ENCODE measurements at regions not wholly inside any gene's neighbourhood (a gene's known extent, or its start where the extent isn't known, plus 50 kb on each side); places are given as distances from the start of the nearest gene placed in this dataset.

DNA sequence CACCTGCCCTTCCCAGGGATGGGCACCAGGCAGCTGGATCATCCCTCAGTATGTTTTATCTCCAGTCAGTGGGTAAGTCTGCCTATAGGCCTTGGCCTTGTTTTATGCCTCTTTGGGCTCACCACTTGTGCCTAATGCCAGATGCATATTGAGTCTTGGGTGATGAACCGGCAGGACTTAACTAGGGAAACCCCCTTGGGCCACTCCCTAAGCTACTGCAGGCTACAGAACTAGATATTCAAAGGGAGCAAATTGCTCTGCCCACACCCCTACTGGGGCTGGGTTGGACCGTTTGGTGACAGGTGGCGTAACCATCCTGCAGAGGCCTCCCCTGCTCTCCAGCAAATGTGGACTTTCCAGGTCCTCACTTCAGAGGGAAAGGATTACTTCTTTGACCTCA lies 115.7 kb upstream of the GDF10 start:
- H3K27ac ChIP-seq (ENCODE audit: low read depth in 1 of 2, low read length in 1 of 2) = no peak overlapping the region
- peak in 1 of 3 donors; percentile 2 for DNase-seq
- ATAC-seq (ENCODE audit: insufficient read depth, low FRiP score) = no peak
- WGBS, 2 donors = 84 to 86% methylated on average over 3 of the region's 3 CpGs
- no peaks in the 10 kb centered on the region for H3K27me3 ChIP-seq (ENCODE audit: control insufficient read depth in 3 of 3, insufficient read depth in 3 of 3, low read length in 2 of 3)
- H3K9ac ChIP-seq (ENCODE audit: insufficient read depth in 1 of 2, low read length in 2 of 2) = no peak overlapping the region
- TF ChIP-seq, protein P1, sequence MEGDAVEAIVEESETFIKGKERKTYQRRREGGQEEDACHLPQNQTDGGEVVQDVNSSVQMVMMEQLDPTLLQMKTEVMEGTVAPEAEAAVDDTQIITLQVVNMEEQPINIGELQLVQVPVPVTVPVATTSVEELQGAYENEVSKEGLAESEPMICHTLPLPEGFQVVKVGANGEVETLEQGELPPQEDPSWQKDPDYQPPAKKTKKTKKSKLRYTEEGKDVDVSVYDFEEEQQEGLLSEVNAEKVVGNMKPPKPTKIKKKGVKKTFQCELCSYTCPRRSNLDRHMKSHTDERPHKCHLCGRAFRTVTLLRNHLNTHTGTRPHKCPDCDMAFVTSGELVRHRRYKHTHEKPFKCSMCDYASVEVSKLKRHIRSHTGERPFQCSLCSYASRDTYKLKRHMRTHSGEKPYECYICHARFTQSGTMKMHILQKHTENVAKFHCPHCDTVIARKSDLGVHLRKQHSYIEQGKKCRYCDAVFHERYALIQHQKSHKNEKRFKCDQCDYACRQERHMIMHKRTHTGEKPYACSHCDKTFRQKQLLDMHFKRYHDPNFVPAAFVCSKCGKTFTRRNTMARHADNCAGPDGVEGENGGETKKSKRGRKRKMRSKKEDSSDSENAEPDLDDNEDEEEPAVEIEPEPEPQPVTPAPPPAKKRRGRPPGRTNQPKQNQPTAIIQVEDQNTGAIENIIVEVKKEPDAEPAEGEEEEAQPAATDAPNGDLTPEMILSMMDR (IDR thresholded peaks at IDR 0.05; ENCODE audit: control extremely low read depth, extremely low read depth) = no peak
- no peaks in the 10 kb centered on the region for H3K36me3 ChIP-seq (ENCODE audit: control insufficient read depth in 4 of 4, insufficient read depth in 4 of 4, low read length in 4 of 4)
- H3K4me3 ChIP-seq = no peak overlapping the region
- H3K4me1 ChIP-seq (ENCODE audit: control insufficient read depth in 5 of 5, insufficient read depth in 5 of 5, low read length in 5 of 5) = peaks cover 0 to 2% (median 0%) of the 10 kb centered on the region in 5 donors
- H3K9me3 ChIP-seq (ENCODE audit: control insufficient read depth in 4 of 4, insufficient read depth in 3 of 4, low read length in 3 of 4) = no peaks in the 10 kb centered on the region

DNA sequence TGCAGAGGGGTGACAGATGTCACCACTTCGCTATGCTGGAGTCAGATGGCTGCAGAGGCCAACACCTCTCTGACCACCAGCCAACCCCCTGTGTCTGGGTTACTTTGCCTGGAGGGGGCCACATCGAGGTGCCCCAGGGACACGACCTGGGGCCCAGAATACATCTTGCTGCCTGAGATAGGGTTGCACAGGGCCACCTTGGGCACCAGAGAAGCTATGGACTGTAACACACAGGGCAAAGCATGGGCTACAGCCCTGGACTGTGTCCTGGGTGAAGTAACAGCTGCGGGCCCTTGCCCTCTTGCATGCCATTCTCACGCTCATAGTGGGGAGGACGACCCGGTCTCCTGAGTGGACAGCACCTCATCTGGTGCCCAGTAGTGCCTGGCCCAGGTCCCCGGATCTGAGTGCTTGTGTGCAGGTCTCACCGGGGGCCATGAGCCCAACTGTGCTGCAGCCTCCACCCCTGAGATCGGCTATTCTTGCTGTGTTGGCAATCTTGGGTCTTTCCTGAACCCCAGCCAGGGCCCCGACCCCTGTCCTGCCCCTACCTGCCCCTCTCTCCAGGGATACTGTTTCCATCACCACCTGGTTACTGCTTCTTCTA lies 115.2 kb upstream of the GDF10 start:
- no peak for ATAC-seq (ENCODE audit: insufficient read depth, low FRiP score)

DNA sequence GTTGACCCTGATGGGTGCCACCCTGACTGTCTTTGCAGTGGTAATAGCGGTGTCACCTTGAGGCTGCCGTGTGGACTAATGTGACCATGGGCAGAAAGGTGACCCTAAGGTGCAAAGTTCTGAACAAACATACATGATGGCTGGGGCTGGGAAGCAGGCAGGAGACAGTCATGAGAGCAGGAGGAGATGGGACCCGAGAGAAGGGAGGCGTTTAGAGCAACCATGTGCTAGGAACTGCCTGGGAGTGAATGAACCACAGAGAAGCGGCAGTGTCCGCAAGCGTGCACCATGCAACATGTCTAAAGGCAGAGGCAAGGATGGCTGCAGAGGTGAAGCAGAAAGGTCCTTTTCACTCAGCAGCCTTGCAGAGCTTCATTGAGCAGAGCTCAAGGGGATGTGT lies 113.1 kb upstream of the GDF10 start:
- H3K4me1 ChIP-seq (ENCODE audit: control insufficient read depth in 5 of 5, insufficient read depth in 5 of 5, low read length in 5 of 5) = peaks cover 0 to 7% (median 0%) of the 10 kb centered on the region in 5 donors

More for the DNA sequence above, 115.2 kb upstream of the GDF10 start:
- no peak overlapping the region for H3K4me3 ChIP-seq
- DNase-seq = peak in 1 of 3 donors; percentile 5
- no peak overlapping the region for H3K9ac ChIP-seq (ENCODE audit: insufficient read depth in 1 of 2, low read length in 2 of 2)
- TF ChIP-seq, protein P1 (IDR thresholded peaks at IDR 0.05; ENCODE audit: control extremely low read depth, extremely low read depth) = no peak
- no peaks in the 10 kb centered on the region for H3K27me3 ChIP-seq (ENCODE audit: control insufficient read depth in 3 of 3, insufficient read depth in 3 of 3, low read length in 2 of 3)
- H3K9me3 ChIP-seq (ENCODE audit: control insufficient read depth in 4 of 4, insufficient read depth in 3 of 4, low read length in 3 of 4) = no peaks in the 10 kb centered on the region
- H3K4me1 ChIP-seq (ENCODE audit: control insufficient read depth in 5 of 5, insufficient read depth in 5 of 5, low read length in 5 of 5) = peaks cover 0 to 2% (median 0%) of the 10 kb centered on the region in 5 donors
- WGBS, 2 donors = 90 to 95% methylated on average over 11 of the region's 11 CpGs
- no peaks in the 10 kb centered on the region for H3K36me3 ChIP-seq (ENCODE audit: control insufficient read depth in 4 of 4, insufficient read depth in 4 of 4, low read length in 4 of 4)
- H3K27ac ChIP-seq (ENCODE audit: low read depth in 1 of 2, low read length in 1 of 2) = no peak overlapping the region

More for the DNA sequence above, 113.1 kb upstream of the GDF10 start:
- ATAC-seq (ENCODE audit: insufficient read depth, low FRiP score) (no peak), DNase-seq (no peak)
- WGBS, 2 donors = 97 to 99% methylated on average over 7 of the region's 7 CpGs
- TF ChIP-seq, protein P1 (IDR thresholded peaks at IDR 0.05; ENCODE audit: control extremely low read depth, extremely low read depth) = no peak
- Histone ChIP-seq H3K36me3 (ENCODE audit: control insufficient read depth in 4 of 4, insufficient read depth in 4 of 4, low read length in 4 of 4) (no peaks in the 10 kb centered on the region), H3K27me3 (ENCODE audit: control insufficient read depth in 3 of 3, insufficient read depth in 3 of 3, low read length in 2 of 3) (no peaks in the 10 kb centered on the region), H3K27ac (ENCODE audit: low read depth in 1 of 2, low read length in 1 of 2) (no peak overlapping the region), H3K9ac (ENCODE audit: insufficient read depth in 1 of 2, low read length in 2 of 2) (no peak overlapping the region), H3K9me3 (ENCODE audit: control insufficient read depth in 4 of 4, insufficient read depth in 3 of 4, low read length in 3 of 4) (no peaks in the 10 kb centered on the region), H3K4me3 (no peak overlapping the region)
